Activated T-cell treated with anti-CD3 and anti-CD28 coated beads for 48 hours (primary cell): ENCODE measurements at regions not wholly inside any gene's neighbourhood (a gene's known extent, or its start where the extent isn't known, plus 50 kb on each side); places are given as distances from the start of the nearest gene placed in this dataset.
"Not testable (repeated sequence)": the region's sequence is repeated elsewhere in the genome, so short reads cannot be mapped to it uniquely, and the experiment has no call there.

ENCODE experiments used
- DNase-seq: peaks from one replicate; pipeline ENCODE4 v3.0.0-alpha.2; 2020; ENCODE audit warnings: low read depth

DNA sequence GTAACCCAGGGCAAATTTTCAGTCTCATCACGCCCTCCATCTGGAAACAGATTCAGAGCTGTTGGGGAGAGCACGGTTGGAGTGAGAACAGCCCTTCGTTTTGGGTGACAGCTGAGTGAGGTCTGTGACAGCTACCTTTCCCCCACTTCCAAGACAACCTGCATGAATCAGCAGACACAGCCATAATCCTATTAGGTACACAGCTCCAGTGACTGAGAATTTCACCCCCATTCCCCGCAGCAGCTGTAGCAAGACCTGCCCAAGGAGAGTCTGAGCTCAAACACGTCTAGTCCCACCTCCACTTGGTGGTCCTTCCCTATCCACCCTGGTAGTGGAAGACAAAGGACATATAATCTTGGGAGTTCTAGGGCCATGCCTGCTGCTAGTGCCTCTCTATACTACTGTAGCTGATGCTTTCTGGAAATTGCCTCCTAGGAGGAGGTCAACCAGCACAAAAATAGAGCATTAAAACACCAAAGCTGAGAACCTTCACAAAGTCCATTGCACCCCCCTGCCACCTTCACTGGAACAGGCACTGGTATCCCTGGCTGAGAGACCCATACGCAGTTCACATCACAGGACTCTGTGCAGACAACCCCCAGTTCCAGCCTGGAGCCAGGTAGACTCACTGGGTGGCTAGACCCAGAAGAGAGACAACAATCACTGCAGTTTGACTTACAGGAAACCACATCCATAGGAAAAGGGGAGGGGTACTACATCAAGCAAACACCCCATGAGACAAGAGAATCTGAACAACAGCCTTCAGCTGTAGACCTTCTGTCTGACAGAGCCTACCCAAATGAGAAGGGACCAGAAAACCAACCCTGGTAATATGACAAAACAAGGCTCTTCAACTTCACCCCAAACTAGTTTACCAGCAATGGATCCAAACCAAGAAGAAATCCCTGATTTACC is 448.6 kb upstream of the CBLB start:
- no peak for DNase-seq

DNA sequence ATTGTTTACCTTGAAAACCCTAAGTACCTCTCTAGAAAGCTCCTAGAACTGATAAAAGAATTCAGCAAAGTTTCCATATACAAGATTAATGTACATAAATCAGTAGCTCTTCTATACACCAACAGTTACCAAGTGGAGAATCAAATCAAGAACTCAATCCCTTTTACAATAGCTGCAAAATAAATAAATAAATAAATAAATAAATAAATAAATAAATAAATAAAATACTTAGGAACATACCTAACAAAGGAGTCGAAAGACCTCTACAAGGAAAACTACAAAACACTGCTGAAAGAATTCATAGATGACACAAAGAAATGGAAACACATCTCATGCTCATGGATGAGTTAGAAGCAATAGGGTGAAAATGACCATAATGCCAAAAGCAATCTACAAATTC is 452.6 kb upstream of the CBLB start:
- DNase-seq = not testable (repeated sequence)

DNA sequence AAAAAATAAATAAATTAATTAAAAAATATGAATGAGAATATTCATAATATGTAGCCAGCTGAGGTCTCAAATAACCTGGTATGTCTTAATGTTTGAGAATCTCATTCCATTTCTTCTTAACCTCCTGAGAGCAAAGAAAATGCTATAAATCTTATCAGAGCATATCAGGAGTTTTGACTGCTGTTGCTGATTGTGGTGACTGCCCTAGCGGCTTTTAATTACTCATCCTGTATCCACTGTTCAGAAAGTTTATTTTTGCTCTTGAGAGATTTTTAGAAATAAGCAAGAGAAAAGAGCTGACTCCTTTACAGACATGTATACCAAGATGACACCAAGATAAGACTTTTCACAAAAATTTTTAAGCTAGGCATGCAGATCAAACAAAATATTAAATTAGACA is 454.8 kb upstream of the CBLB start:
- no peak for DNase-seq

DNA sequence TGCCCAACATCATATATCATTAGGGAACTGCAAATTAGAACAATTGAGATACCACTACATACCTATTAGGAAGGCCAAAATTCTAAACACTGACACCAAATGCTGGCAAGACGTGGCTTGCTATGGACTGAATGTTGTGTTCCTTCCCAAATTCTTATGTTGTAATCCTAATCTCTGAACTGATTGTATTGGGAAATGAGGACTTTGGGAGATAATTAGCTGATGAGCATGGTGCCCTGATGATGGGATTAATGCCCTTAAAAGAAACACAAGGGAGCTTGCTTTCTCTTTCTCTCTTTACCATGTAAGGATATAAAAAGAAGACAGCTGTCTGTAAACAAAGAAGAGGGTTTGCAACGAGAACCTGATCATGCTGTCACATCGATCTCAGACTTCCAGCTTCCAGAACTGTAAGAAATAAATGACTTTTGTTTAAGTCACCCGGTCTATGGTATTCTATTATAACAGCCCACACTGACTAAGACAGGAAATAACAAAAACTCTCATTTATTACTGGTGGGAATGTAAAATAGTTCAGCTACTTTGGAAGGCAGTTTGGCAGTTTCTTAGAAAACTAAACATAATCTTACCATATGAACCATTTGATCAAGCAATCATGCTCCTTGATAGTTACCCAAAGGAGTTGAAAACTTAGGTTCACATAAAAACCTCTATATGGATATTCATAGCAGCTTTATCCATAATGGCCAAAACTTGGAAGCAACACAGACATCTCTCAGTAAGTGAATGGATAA is 458.3 kb upstream of the CBLB start:
- no peak for DNase-seq

DNA sequence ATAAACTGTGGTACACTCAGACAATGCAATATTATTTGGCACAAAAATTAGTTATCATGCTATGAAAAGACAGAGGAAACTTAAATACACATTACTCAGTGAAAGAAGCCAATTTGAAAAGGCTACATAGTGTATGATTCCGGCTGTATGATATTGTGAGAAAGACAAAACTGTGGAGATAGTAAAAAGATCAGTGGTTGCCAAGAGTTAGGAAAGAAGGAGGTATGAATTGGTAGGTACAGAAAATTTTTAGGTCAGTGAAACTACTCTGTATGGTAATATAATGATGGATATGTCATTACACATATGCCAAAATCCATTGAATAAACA is 458.8 kb upstream of the CBLB start:
- no peak for DNase-seq

DNA sequence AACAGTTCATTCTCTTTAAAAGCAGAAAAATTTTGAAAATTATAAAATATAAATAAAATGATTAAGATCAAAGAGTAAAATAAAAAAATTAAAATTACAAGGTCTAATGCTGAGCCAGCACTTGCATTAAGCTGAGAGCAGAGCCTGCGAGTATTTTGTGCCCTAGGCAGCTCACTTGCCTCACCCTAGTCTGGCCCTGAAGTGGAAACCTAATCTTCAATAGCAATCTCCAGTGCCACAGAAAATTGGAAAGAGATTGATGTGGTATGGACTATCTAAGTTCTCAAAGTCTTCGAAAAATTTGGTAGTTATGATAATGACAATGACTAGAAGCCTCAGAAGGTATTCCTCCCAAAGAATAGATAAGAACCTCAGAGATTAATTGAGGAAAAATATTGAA is 459.4 kb upstream of the CBLB start:
- DNase-seq = no peak

DNA sequence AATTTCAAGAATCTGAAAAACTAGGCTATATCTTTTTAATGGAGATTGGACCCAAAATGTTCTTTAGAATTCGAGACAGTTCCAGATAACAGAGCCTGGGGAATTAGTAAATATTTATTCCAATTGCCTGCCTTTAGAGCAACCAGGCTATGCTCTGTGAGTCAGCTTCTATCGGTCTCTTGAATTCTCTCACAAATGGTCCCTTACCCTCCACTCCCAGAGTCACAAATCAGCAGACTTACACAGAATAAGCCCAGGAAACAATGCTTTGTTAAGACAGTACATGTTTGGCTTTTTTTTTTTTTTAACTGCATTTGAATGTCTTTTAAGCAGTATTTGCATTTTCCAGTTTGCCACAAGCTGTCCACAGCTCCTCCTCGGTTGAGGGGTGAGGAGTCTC is 460.7 kb upstream of the CBLB start:
- DNase-seq = no peak

DNA sequence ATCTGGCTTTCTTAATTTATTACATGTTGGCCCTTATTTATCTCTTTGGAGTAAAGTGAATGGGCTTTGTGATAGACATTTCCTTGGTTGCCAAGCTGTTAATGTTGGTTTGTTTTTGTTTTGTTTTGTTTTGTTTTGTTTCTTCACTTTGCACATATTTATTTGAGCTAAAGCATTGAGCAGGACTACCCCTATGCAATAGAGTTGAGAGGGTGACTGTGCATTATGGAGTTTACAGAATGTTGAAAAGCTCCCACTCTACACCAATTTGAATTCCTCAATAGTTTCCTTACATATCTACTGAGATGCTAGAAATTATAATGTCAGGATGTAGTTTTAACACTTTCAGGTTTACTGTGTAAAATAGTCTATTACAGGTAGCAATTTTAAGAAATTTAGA is 462.8 kb upstream of the CBLB start:
- DNase-seq = no peak

DNA sequence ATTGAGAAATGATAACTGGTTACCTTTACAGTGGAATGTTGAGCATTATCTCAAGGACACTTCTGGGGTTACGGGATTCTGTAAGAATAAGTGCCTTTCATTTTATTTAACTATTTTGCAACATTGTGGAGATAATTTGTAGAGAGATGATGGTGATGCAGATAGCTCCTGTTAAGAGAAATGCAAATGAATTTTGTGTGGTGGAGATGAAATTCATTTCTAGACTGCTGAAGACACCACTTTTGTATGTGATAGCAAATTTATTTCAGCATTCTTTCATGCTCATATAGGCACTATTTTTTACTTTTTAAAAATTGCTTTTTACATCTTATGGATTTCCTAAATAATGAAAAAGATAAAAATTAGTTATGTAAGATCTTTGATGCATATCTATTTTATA is 463.3 kb upstream of the CBLB start:
- DNase-seq = no peak

DNA sequence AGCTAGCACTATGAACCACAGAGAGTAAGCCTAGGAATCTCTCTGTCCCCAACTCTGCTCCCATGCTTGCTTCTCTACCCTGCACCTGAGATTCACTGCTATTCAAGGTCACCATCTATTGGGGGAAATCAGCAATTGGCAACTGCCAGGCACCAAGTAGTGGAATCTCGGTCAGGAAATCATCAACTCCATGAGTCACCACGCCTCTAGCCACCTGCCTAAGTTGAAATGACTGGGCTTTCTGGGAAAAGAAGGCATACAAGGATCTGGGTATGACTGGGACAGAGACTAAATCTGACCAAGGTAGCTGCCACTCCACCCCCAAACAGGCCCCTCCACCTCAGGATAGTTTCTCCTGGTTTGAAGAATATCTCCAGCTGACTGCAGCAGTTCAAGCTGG is 464.1 kb upstream of the CBLB start:
- DNase-seq = peak; percentile 58

DNA sequence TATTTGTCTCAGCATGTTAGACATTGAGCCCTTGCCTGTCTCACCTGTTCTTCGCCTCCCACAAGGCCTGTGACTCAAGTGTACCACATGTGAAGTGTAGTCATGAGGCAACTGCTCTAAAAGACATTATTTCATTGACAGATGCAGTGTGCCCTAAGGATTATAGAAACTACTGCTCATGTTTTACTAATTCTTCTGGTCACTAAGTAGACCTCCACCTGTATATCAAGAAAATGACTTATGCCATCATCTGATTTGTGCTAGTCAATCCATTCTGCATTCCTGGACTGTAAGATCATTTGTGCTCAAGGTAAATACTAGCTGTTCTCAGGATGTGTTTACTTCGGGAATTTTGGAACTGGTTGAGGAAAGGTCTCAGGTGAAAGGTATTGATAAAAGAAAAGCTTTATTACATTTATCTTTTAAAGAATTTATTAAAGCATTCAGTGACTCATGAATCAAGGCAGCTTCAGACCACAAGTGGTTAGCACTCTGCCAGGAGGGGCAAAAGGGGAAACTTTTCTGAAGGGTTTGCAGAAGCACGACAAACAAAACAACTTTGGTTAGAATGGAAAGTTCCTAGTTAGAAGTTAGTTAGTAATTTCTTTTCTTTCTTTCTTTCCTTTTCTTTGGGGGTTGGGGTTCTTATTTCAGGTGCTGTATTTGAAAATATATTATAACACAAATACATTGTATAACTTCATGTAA is 465.3 kb upstream of the CBLB start:
- DNase-seq = peak; percentile 57

DNA sequence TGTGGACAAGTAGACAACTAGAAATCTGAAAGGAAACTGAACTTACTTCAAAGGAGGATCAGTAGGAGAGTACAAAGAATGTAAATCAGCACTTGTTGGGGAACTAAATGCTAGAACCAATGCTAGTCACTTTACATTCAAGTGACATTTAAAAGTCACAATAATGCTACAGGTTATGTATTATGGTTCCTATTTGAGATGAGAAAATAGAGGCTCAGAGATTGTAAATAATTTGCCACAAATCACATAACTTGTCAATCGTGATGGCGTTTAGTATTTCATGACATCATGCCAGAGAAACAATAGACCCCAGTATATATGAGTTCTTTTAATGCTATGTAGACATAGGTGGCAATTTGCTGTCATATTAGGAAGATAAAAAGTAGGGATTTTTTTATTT is 467.8 kb upstream of the CBLB start:
- no peak for DNase-seq

DNA sequence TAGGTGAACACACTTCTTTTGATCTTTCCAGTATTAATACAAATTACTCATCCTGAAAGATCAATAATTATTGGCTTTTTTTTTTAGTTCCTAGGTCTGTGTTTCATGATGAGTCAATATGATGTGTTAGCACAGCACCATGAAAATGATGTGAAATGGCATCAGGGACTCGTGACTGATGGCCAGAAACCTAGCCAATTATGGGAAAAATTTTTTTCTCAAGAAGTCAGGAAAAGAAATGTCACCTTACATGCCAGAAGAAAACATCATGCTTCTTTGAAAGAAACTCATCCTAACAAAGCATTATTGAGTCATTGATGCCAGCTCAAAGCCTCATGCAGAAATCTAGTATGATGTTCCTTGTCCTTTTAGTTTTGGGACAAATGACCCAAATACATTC is 468.3 kb upstream of the CBLB start:
- no peak for DNase-seq

DNA sequence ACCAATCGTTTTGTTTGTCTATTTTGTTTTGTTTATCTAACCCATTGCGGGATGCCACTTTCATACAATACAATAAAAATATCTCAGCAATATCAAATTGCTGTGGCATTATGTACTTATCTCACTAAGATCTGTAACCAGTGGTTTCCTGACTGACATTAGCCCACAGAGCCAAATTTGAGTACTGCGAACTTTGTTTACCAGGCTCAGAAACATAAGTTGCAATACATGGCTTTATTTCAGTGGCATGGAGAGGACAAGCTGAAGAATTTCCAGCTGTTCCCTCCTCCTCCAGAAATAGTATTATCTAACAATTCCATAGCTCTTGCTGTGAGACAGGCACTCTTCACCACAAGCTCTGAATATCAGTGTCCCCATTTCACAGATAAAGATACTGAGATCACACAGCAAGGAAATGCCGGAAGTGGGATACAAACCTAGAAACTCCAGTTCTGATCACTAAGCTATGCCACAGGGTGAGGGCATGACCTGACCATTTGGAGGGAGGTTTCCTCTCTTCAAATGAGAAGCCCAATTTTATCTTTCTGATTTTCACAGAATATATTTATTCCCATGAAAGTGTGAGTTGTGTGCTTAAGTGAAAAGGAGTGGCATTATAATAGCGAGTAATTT is 469.9 kb upstream of the CBLB start:
- no peak for DNase-seq

DNA sequence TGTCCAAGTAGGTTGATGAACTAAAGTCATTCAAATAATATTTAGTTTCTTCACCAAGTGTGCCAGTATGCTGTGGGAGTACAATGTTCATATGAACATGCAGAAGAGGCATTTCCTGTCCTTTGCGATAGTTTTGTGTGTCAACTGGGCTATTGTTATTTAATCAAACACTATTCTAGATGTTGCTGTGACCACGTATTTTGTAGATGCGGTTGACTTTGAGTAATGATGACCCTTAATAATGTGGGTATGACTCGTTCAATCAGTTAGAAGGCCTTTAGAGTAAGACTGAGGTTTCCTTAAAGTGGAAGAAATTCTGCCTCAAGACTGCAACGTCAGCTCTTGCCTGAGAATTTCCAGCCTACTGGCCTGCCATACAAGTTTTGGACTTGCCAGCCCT is 470.7 kb upstream of the CBLB start:
- no peak for DNase-seq

DNA sequence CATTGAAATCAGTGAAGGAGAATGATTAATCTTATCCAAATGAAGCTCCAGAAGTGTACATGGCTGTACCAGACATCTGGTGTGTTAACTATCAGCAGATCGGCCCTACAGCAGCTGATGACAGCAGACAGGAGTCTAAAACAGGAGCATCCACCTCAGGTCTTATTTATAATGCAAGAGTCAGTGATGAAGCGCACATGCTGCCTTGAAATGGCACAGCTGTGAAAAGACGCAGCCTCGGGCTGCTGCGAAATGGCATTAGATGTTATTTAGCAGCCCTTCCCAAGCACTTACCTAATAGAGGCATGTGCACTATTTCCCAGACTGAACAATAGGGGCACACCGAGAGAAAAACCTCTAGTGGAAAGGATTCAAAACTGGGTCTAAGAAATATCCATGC is 472.3 kb upstream of the CBLB start:
- DNase-seq = no peak

DNA sequence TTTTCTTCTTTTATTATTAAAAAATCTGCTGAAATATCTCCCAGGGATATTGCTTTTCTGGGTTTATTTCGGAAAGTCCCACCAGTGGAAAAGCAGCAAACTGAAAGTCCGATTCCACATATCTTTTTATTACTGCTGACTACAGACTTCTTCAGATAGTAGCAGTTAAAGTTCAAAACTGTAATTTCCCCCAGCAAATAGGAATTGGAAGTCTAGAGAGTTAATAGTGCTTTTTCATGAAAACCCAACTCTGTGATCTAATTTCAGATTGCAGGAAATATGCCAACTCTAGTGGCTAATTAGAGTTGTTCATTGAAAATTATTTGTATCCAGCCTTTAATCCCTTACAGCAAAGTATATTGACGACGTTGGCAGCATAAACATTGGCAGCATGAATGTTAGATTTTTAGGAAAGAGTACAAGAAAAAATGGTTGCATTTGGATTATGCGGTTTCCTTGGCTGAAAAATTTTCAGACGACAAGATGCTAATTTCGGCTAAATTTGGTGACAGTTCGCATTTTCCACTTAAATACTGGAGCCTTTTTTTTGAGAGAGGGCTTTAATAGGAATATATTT is 472.9 kb upstream of the CBLB start:
- no peak for DNase-seq

DNA sequence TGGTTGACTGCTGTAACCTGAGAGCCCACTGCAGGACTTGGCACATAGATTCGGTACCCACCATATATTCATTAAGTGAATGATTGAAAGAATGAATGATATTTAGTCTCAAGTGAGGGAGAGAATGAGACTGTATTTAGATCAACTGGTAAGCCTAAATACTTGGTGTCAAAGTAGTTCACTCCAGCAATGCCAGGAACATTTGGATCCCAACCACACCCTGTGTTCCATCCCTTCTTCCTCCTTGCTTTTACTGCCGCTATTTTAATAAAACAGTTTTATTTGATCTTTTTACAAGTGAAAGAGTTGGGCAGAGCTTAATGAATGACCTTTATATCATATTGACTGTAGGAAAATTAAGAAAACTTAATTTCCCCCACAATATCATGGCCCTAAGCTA is 473.6 kb upstream of the CBLB start:
- no peak for DNase-seq

DNA sequence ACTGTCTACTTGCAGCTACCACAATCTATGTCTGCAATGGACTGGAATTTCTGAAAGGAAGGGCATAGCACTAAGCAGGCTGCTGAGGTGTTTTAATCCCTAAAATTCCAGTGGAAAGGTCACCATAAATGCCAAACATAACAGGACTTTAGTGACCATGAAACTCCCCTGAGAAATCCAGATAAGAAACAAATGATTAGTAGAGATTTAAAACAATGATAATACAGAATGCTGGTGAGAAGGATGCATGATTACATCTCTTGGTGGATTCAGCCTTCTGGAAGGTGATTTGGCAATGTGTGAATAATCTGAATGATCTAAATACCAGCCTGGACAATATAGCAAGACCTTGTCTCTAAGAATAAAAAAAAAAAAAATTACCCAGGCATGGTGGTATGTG is 475.0 kb upstream of the CBLB start:
- DNase-seq = no peak

DNA sequence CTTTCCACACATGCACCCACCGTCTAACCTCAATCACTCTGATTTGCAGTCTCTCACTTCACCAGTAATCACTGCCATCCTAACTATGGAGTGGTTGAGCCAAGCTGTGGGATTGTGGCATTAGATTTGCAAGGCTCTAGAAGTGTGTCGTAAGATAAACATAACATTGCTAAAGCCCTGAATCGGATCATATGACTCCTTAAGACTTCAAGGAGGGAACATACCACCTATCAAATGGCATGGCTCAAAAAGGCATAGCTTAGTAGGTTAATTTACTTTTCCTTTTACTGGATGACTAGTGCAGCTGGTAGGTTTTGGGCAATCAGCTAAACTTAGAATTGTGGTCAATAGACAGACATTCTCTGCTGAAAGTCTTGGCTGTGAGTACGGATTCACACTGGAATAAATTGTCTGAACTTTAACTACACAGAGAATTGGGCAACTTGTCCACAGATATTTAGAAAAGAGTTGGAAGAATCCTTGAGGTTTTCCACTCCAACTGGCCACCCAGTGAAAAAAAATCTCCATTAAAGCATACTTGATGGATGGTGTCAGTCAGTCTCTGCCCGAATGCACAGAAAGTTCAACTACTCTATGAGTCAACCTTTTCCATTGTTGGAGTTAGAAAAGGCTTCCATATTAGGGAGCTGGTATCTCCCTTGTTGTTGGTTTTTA is 476.7 kb upstream of the CBLB start:
- no peak for DNase-seq

DNA sequence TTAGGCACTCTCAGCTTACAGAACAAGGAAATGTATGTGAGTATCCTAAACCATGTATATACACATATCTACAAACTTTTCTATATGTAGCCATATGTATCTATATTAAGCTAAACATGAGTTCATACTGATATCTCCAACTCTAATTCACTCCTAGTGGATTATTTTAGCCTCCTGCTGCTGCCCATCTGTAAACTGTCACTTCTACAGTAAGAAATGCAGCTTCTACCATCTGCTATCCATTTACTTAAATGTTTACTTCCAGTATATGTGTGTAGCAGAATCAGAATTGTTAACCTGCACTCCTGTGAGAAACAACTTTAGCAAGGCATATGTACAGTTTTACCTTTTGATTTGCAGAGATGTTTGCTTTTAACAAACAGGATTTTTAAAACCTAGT is 478.5 kb upstream of the CBLB start:
- no peak for DNase-seq
